Neural progenitor cell (in vitro differentiated cells): ENCODE measurements at regions not wholly inside any gene's neighbourhood (a gene's known extent, or its start where the extent isn't known, plus 50 kb on each side); places are given as distances from the start of the nearest gene placed in this dataset.

Experiments used
- DNase-seq: peaks from one replicate; pipeline ENCODE4 v3.0.0-alpha.2; 2016; ENCODE audit warnings: low spot score
- H2AFZ ChIP-seq: fragments of 200-600 bp; sonication (generic); replicated peaks from 2 replicates; pipeline ENCODE4 v1.6.1; 2016; ENCODE audit warnings: antibody characterized with exemption
- H3F3A ChIP-seq: fragments of 200-600 bp; sonication (generic); 2 replicates; pipeline ENCODE4 v1.6.1; 2016; ENCODE audit warnings: antibody characterized with exemption, low read depth
- H3K27ac ChIP-seq: fragments of 200-600 bp; sonication (generic); 2 replicates; pipeline ENCODE4 v1.5.1; 2016; ENCODE audit warnings: mild to moderate bottlenecking
- H3K27me3 ChIP-seq: fragments of 200-600 bp; sonication (generic); 2 replicates; pipeline ENCODE4 v1.6.1; 2016; ENCODE audit warnings: mild to moderate bottlenecking, moderate library complexity
- H3K36me3 ChIP-seq: fragments of 200-600 bp; sonication (generic); 2 replicates; pipeline ENCODE4 v1.5.1; 2016
- H3K4me1 ChIP-seq: fragments of 200-600 bp; sonication (generic); 2 replicates; pipeline ENCODE4 v1.6.1; 2016; ENCODE audit warnings: mixed run types
- H3K4me2 ChIP-seq: fragments of 200-600 bp; sonication (generic); 2 replicates; pipeline ENCODE4 v1.6.1; 2016
- H3K4me3 ChIP-seq: fragments of 200-600 bp; sonication (generic); 2 replicates; pipeline ENCODE4 v1.5.1; 2016
- H3K79me2 ChIP-seq: fragments of 200-600 bp; sonication (generic); 2 replicates; pipeline ENCODE4 v1.6.1; 2016; ENCODE audit warnings: low read depth
- H3K9ac ChIP-seq: fragments of 200-600 bp; sonication (generic); 2 replicates; pipeline ENCODE4 v1.6.1; 2016
- H3K9me3 ChIP-seq: fragments of 200-600 bp; sonication (generic); 2 replicates; pipeline ENCODE4 v1.5.1; 2016; ENCODE audit warnings: low read depth
- H4K20me1 ChIP-seq: fragments of 200-600 bp; sonication (generic); 2 replicates; pipeline ENCODE4 v1.6.1; 2016; ENCODE audit warnings: low read depth
- H3K27ac Mint-ChIP-seq: 3 replicates; pipeline ENCODE4 v1.8.0; 2021; ENCODE audit warnings: mixed read lengths
- H3K27me3 Mint-ChIP-seq: 2 replicates; pipeline ENCODE4 v1.8.0; 2022; ENCODE audit warnings: low read depth, mild to moderate bottlenecking, inconsistent platforms, moderate library complexity, mixed read lengths; ENCODE audit not compliant: insufficient read depth
- H3K36me3 Mint-ChIP-seq: 3 replicates; pipeline ENCODE4 v1.8.0; 2021; ENCODE audit warnings: mixed read lengths
- H3K4me1 Mint-ChIP-seq: 3 replicates; pipeline ENCODE4 v1.8.0; 2021; ENCODE audit warnings: mixed read lengths
- H3K4me3 Mint-ChIP-seq: 3 replicates; pipeline ENCODE4 v1.8.0; 2021; ENCODE audit warnings: mild to moderate bottlenecking, moderate library complexity, mixed read lengths
- H3K9me3 Mint-ChIP-seq: 3 replicates; pipeline ENCODE4 v1.8.0; 2020; ENCODE audit warnings: mixed read lengths
- EZH2 ChIP-seq: fragments of 200-600 bp; sonication (generic); IDR thresholded peaks from 2 replicates; pipeline ENCODE4 v1.6.1; 2017; ENCODE audit warnings: antibody characterized with exemption, mild to moderate bottlenecking, moderate library complexity
- EZH2phosphoT487 ChIP-seq: fragments of 200-600 bp; sonication (generic); IDR thresholded peaks from 2 replicates; pipeline ENCODE4 v1.6.1; 2017; ENCODE audit warnings: antibody characterized with exemption
- TF ChIP-seq, protein P1 (sequence below): fragments of 200-600 bp; sonication (generic); IDR thresholded peaks from 2 replicates; pipeline ENCODE4 v1.5.1; 2017; ENCODE audit warnings: antibody characterized with exemption, mild to moderate bottlenecking

DNA sequence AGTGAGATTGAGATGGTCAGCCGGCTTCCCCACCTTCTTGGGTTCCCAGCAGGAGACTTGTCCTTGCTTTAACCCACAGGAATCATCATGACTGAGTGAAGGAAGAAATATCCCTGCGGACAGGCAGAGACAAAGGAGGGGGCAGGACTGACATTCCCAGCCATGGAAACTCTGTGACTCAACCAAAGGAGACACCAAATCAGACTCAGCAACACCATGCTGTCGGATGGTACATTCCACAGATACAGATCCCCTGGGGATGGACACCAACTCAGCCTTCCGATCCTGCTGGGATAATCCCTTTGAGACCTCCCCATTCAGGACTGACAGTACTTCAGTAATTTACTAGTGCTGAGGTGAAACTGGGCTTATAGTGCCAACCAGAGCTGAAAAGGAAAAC, 518.3 kb downstream of the XIRP2 start:
- H3K27ac Mint-ChIP-seq, result peak overlapping the region; percentile 83
- H4K20me1 ChIP-seq, result no peaks in the 10 kb centered on the region
- peaks cover 2% of the 10 kb centered on the region for H3K27me3 Mint-ChIP-seq
- no peaks in the 10 kb centered on the region for H3K79me2 ChIP-seq
- H3K9me3 Mint-ChIP-seq, result peaks cover 23% of the 10 kb centered on the region
- H3K36me3 ChIP-seq, result no peaks in the 10 kb centered on the region
- DNase-seq, result peak; percentile 85
- TF ChIP-seq EZH2phosphoT487, result peak; percentile 36
- TF ChIP-seq, protein P1, sequence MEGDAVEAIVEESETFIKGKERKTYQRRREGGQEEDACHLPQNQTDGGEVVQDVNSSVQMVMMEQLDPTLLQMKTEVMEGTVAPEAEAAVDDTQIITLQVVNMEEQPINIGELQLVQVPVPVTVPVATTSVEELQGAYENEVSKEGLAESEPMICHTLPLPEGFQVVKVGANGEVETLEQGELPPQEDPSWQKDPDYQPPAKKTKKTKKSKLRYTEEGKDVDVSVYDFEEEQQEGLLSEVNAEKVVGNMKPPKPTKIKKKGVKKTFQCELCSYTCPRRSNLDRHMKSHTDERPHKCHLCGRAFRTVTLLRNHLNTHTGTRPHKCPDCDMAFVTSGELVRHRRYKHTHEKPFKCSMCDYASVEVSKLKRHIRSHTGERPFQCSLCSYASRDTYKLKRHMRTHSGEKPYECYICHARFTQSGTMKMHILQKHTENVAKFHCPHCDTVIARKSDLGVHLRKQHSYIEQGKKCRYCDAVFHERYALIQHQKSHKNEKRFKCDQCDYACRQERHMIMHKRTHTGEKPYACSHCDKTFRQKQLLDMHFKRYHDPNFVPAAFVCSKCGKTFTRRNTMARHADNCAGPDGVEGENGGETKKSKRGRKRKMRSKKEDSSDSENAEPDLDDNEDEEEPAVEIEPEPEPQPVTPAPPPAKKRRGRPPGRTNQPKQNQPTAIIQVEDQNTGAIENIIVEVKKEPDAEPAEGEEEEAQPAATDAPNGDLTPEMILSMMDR, result no peak
- TF ChIP-seq EZH2, result no peak
- H3K27me3 ChIP-seq, result no peaks in the 10 kb centered on the region
- peak overlapping the region; percentile 59 for H3K4me2 ChIP-seq
- no peak overlapping the region for H3K4me3 Mint-ChIP-seq
- H3K4me3 ChIP-seq, result peak overlapping the region; percentile 4
- peaks cover 13% of the 10 kb centered on the region for H3K4me1 Mint-ChIP-seq
- H3K27ac ChIP-seq, result peak overlapping the region; percentile 80
- H3F3A ChIP-seq, result peaks cover 10% of the 10 kb centered on the region
- H3K36me3 Mint-ChIP-seq, result peaks cover 9% of the 10 kb centered on the region
- peaks cover 17% of the 10 kb centered on the region for H3K4me1 ChIP-seq
- peak overlapping the region; percentile 52 for H2AFZ ChIP-seq
- H3K9me3 ChIP-seq, result no peaks in the 10 kb centered on the region
- H3K9ac ChIP-seq, result no peak overlapping the region

DNA sequence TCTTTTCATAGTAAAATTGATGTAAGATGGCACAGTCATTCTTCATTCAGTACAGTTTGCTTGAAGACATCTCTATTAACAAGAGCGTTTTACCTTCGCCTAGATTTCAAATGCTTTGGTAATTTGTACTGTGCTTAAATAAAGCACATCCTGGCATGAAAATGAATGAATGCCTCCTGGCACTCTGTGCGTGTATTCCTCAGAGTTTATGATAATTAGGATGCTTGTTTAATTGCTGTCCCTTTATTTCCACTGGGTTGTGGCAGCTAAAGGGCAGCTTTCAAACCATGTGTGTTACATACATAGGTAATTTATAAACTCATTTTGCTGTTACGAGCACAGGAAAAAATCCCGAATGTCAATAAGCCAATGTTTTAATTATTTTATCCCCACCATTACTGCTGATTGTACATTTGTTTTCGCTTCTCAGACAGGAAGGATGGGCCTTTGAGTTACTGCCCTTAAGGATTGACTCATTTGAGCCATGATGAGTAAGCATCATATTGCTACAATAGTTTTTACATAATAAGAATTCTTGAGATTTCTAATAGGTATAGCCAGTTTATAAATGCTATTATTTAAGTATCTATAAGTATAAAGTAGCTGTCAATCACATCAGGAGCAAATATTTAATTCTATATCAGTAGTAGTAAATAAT, 516.5 kb downstream of the XIRP2 start:
- H3K27me3 ChIP-seq, result no peaks in the 10 kb centered on the region
- H3K4me1 Mint-ChIP-seq, result peaks cover 13% of the 10 kb centered on the region
- no peak for DNase-seq
- peaks cover 17% of the 10 kb centered on the region for H3K4me1 ChIP-seq
- no peaks in the 10 kb centered on the region for H3K79me2 ChIP-seq
- peaks cover 9% of the 10 kb centered on the region for H3K36me3 Mint-ChIP-seq
- no peaks in the 10 kb centered on the region for H3K36me3 ChIP-seq
- no peak overlapping the region for H3K9ac ChIP-seq
- TF ChIP-seq EZH2phosphoT487 (no peak), EZH2 (no peak)
- TF ChIP-seq, protein P1, result no peak
- peaks cover 10% of the 10 kb centered on the region for H3F3A ChIP-seq
- peaks cover 23% of the 10 kb centered on the region for H3K9me3 Mint-ChIP-seq
- H2AFZ ChIP-seq, result no peak overlapping the region
- H4K20me1 ChIP-seq, result no peaks in the 10 kb centered on the region
- H3K27ac Mint-ChIP-seq, result no peak overlapping the region
- peaks cover under 1% of the 10 kb centered on the region for H3K9me3 ChIP-seq
- H3K4me2 ChIP-seq, result no peak overlapping the region
- H3K27ac ChIP-seq, result no peak overlapping the region
- H3K4me3 ChIP-seq, result no peak overlapping the region
- H3K4me3 Mint-ChIP-seq, result no peak overlapping the region
- peaks cover 2% of the 10 kb centered on the region for H3K27me3 Mint-ChIP-seq

DNA sequence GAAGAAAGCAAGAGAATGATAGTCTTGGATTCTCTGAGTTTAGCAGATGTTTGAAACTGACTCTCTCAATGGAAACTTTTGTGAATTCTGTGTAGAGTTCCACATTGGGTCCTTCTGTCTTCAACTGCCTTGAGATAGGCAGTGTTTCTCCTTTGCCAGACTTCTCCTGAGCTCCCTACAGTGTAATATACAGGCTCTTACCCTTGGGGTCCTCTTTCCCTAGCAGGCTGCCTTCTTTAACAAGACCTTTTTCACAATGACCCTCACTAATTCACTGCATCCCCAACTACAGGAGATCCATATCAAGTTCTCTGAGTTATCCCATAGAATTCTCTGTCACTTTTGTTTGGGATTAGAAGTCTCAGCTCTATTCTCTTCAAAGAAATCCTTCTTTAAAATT, 513.0 kb downstream of the XIRP2 start:
- H3K36me3 ChIP-seq, result no peaks in the 10 kb centered on the region
- H3K4me3 Mint-ChIP-seq, result no peak overlapping the region
- TF ChIP-seq EZH2phosphoT487 (no peak), EZH2 (no peak)
- TF ChIP-seq, protein P1, result no peak
- peaks cover 21% of the 10 kb centered on the region for H3K9me3 Mint-ChIP-seq
- H3K9me3 ChIP-seq, result peaks cover 4% of the 10 kb centered on the region
- H3K4me1 ChIP-seq, result peaks cover 7% of the 10 kb centered on the region
- peaks cover 4% of the 10 kb centered on the region for H3F3A ChIP-seq
- no peak for DNase-seq
- no peaks in the 10 kb centered on the region for H3K79me2 ChIP-seq
- H3K4me3 ChIP-seq, result no peak overlapping the region
- H2AFZ ChIP-seq, result no peak overlapping the region
- no peak overlapping the region for H3K27ac Mint-ChIP-seq
- no peak overlapping the region for H3K4me2 ChIP-seq
- H4K20me1 ChIP-seq, result no peaks in the 10 kb centered on the region
- H3K36me3 Mint-ChIP-seq, result peaks cover 14% of the 10 kb centered on the region
- H3K27me3 ChIP-seq, result no peaks in the 10 kb centered on the region
- H3K9ac ChIP-seq, result no peak overlapping the region
- peaks cover 6% of the 10 kb centered on the region for H3K4me1 Mint-ChIP-seq
- no peaks in the 10 kb centered on the region for H3K27me3 Mint-ChIP-seq
- H3K27ac ChIP-seq, result no peak overlapping the region
